Ishikawa (cell line): ENCODE measurements at regions not wholly inside any gene's neighbourhood (a gene's known extent, or its start where the extent isn't known, plus 50 kb on each side); places are given as distances from the start of the nearest gene placed in this dataset.

Experiments used
- CEBPB ChIP-seq: IDR thresholded peaks from 2 replicates; pipeline ENCODE4 v1.6.1; 2012
- CREB1 ChIP-seq: IDR thresholded peaks from 2 replicates; pipeline ENCODE4 v1.6.1; 2012; ENCODE audit warnings: low read depth
- EGR1 ChIP-seq: IDR thresholded peaks from 2 replicates; pipeline ENCODE4 v1.6.1; 2012
- EP300 ChIP-seq: IDR thresholded peaks from 2 replicates; pipeline ENCODE4 v1.6.1; 2012; ENCODE audit warnings: borderline replicate concordance
- FOXM1 ChIP-seq: IDR thresholded peaks from 2 replicates; pipeline ENCODE4 v1.6.1; 2012; ENCODE audit warnings: low read depth, borderline replicate concordance
- NFIC ChIP-seq: IDR thresholded peaks from 2 replicates; pipeline ENCODE4 v1.6.1; 2012
- RAD21 ChIP-seq: IDR thresholded peaks from 2 replicates; pipeline ENCODE4 v1.6.1; 2012; ENCODE audit warnings: low read depth
- TAF1 ChIP-seq: IDR thresholded peaks from 2 replicates; pipeline ENCODE4 v1.6.1; 2012; ENCODE audit warnings: low read depth, mild to moderate bottlenecking
- TCF12 ChIP-seq: IDR thresholded peaks from 2 replicates; pipeline ENCODE4 v1.6.1; 2012; ENCODE audit warnings: low read depth
- TEAD4 ChIP-seq: IDR thresholded peaks from 2 replicates; pipeline ENCODE4 v1.6.1; 2012
- YY1 ChIP-seq: IDR thresholded peaks from 2 replicates; pipeline ENCODE4 v1.6.1; 2012; ENCODE audit warnings: low read depth
- ZBTB7A ChIP-seq: IDR thresholded peaks from 2 replicates; pipeline ENCODE4 v1.6.1; 2012; ENCODE audit warnings: low read depth
- TF ChIP-seq, protein P1 (sequence below): IDR thresholded peaks from 2 replicates; pipeline ENCODE4 v1.6.1; 2012
- TF ChIP-seq, protein P2 (sequence below): IDR thresholded peaks from 2 replicates; pipeline ENCODE4 v1.6.1; 2012; ENCODE audit warnings: low read depth, mild to moderate bottlenecking
- TF ChIP-seq, protein P3 (sequence below): IDR thresholded peaks from 2 replicates; pipeline ENCODE4 v1.6.1; 2012

DNA sequence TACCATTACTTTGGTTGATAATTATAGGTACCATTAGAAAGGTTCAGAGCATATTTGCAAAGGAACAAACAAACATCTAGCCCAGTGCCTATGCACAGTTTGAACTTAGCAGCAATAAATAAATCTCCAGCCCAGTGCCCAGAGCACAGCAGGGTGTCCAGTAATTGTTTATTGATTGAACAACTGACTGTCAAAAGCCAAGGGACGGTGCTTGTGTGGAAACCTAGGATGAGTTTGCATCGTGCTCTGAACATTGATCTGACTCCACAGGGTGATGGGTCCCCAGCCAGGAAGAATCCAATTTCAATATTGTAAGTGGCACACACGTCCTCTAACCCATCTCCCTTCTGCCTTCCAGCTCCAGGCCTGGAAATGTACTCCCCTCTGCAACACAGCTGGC lies 625.5 kb upstream of the C16orf82 start:
- TF ChIP-seq, protein P1, sequence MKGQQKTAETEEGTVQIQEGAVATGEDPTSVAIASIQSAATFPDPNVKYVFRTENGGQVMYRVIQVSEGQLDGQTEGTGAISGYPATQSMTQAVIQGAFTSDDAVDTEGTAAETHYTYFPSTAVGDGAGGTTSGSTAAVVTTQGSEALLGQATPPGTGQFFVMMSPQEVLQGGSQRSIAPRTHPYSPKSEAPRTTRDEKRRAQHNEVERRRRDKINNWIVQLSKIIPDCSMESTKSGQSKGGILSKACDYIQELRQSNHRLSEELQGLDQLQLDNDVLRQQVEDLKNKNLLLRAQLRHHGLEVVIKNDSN: no peak
- no peak for TF ChIP-seq EGR1
- no peak for TF ChIP-seq FOXM1

GRCh38 chr16:26442321-26442720 lies 624.4 kb upstream of the C16orf82 start:
- TF ChIP-seq EGR1 (no peak), TAF1 (no peak), CEBPB (no peak), CREB1 (no peak), RAD21 (no peak), NFIC (no peak), YY1 (no peak), TCF12 (no peak)
- TF ChIP-seq, protein P2, sequence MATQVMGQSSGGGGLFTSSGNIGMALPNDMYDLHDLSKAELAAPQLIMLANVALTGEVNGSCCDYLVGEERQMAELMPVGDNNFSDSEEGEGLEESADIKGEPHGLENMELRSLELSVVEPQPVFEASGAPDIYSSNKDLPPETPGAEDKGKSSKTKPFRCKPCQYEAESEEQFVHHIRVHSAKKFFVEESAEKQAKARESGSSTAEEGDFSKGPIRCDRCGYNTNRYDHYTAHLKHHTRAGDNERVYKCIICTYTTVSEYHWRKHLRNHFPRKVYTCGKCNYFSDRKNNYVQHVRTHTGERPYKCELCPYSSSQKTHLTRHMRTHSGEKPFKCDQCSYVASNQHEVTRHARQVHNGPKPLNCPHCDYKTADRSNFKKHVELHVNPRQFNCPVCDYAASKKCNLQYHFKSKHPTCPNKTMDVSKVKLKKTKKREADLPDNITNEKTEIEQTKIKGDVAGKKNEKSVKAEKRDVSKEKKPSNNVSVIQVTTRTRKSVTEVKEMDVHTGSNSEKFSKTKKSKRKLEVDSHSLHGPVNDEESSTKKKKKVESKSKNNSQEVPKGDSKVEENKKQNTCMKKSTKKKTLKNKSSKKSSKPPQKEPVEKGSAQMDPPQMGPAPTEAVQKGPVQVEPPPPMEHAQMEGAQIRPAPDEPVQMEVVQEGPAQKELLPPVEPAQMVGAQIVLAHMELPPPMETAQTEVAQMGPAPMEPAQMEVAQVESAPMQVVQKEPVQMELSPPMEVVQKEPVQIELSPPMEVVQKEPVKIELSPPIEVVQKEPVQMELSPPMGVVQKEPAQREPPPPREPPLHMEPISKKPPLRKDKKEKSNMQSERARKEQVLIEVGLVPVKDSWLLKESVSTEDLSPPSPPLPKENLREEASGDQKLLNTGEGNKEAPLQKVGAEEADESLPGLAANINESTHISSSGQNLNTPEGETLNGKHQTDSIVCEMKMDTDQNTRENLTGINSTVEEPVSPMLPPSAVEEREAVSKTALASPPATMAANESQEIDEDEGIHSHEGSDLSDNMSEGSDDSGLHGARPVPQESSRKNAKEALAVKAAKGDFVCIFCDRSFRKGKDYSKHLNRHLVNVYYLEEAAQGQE: no peak
- TF ChIP-seq, protein P3, sequence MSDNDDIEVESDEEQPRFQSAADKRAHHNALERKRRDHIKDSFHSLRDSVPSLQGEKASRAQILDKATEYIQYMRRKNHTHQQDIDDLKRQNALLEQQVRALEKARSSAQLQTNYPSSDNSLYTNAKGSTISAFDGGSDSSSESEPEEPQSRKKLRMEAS: no peak
- TF ChIP-seq, protein P1: no peak

GRCh38 chr16:26447570-26447969 lies 619.2 kb upstream of the C16orf82 start:
- TF ChIP-seq TCF12: no peak
- TF ChIP-seq, protein P2: no peak

GRCh38 chr16:26453215-26453614 lies 613.5 kb upstream of the C16orf82 start:
- no peak for TF ChIP-seq CEBPB
- no peak for TF ChIP-seq EGR1

DNA sequence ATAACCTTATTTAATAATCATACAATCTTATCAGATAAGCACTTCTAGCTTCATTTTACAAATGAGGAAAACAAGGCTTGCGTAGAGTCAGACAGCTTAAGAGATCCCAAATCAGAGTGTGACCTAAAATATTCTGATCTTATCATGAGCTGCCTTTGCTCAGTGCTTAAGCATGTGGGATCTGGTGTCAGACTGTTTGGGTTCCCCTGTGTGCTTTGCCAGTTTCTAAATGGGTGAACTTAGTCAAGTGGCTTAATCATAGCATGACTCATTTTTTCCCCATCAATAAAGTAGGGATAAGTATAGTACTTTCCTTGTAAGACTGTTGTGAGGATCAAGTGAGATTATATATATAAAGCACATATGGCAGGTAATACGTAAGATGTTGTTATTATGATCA lies 612.6 kb upstream of the C16orf82 start:
- TF ChIP-seq CREB1 (no peak), EP300 (no peak), CEBPB (no peak), ZBTB7A (no peak), TCF12 (no peak), RAD21 (no peak), TAF1 (no peak), TEAD4 (no peak), YY1 (no peak)
- TF ChIP-seq, protein P2: no peak
- TF ChIP-seq, protein P1: no peak

GRCh38 chr16:26456074-26456473 lies 610.7 kb upstream of the C16orf82 start:
- TF ChIP-seq TAF1: no peak
- TF ChIP-seq, protein P2: no peak
- TF ChIP-seq CEBPB: no peak
- TF ChIP-seq, protein P3: no peak
- no peak for TF ChIP-seq ZBTB7A
- TF ChIP-seq YY1: no peak
- no peak for TF ChIP-seq EGR1
- TF ChIP-seq FOXM1: no peak
- TF ChIP-seq EP300: no peak
- TF ChIP-seq, protein P1: no peak
- no peak for TF ChIP-seq NFIC
- no peak for TF ChIP-seq CREB1
- no peak for TF ChIP-seq RAD21
- no peak for TF ChIP-seq TCF12
- no peak for TF ChIP-seq TEAD4
